Activated T-helper 1 cell treated with anti-CD3 and anti-CD28 coated beads, Interleukin-2, amount 50 U/mL, for 16 hours (primary cell): ENCODE measurements at regions not wholly inside any gene's neighbourhood (a gene's known extent, or its start where the extent isn't known, plus 50 kb on each side); places are given as distances from the start of the nearest gene placed in this dataset.
"Not testable (repeated sequence)": the region's sequence is repeated elsewhere in the genome, so short reads cannot be mapped to it uniquely, and the experiment has no call there.

ENCODE experiments used
- DNase-seq, 2 donors: peaks; one replicate each; pipeline ENCODE4 v3.0.0-alpha.2; 2020; ENCODE audit warnings: low read depth in 1 of 2, low spot score in 1 of 2

DNA sequence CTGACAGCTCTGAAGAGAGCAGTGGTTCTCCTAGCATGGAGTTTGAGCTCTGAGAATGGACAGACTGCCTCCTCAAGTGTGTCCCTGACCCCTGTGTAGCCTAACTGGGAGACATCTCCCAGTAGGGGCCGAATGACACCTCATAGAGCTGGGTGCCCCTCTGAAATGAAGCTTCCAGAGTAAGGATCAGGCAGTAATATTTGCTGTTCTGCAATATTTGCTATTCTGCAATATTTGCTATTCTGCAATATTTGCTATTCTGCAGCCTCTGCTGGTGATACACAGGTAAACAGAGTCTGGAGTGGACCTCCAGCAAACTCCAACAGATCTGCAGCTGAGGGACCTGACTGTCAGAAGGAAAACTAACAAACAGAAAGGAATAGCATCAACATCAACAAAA is 105.5 kb downstream of the BUD13 start:
- not testable (repeated sequence) for DNase-seq

DNA sequence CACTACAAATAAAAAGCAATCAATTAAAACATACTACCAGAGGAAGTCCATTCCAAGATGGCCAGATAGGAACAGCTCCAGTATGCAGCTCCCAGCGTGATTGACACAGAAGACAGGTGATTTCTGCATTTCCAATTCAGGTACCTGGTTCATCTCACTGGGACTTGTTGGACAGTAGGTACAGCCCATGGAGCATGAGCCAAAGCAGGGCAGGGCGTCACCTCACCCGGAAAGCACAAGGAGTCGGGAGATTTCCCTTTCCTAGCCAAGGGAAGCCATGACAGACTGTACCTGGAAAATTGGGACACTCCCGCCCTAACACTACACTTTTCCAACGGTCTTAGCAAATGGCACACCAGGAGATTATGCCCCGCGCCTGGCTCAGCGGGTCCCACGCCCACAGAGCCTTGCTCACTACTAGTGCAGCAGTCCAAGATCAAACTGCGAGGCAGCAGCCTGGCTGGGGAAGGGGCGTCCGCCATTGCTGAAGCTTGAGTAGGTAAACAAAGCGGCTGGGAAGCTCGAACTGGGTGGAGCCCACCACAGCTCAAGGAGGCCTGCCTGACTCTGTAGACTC is 106.0 kb downstream of the BUD13 start:
- DNase-seq = not testable (repeated sequence)

DNA sequence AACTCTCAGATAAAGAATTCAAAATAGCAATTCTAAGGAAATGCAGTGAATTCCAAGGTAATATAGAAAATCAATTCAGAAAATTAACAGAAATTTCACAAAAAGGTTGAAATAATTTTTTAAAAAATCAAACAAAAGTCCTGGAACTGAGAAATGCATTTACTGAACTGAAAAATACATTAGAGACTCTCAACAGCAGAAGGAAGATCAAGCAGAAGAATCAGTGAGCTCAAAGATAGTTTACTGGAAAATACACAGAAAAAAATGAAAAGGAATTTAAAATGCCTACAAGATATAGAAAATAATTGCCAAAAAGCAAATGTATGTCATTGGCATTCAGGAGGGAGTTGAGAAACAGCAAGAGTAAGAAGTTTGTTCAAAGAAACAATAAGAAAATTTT is 107.3 kb downstream of the BUD13 start:
- DNase-seq = no peak

GRCh38 chr11:116661056-116661455 is 111.7 kb downstream of the BUD13 start:
- DNase-seq = no peak

DNA sequence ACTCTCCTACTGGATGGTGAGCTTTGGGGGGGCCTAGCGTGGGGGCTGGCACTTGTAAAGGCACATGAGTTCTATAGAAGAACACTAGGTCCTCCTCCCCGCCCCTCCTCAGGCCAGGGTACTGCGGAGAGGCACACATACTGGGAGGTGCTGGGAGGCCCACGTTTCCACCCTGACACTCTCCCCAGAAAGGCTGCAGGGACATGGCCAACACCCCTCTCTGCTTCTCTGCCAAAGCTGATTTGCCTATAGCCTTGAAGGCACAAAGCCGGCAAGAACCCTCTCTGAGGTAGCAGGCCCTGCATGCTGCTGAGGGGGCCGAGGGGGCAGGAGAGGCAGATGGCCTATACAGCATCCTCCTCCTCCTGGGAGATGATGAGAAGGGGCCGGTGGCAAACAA is 112.8 kb downstream of the BUD13 start:
- no peak for DNase-seq

GRCh38 chr11:116658876-116659535 is 113.8 kb downstream of the BUD13 start:
- DNase-seq = no peak

GRCh38 chr11:116657842-116658825 is 114.7 kb downstream of the BUD13 start:
- DNase-seq = no peak

DNA sequence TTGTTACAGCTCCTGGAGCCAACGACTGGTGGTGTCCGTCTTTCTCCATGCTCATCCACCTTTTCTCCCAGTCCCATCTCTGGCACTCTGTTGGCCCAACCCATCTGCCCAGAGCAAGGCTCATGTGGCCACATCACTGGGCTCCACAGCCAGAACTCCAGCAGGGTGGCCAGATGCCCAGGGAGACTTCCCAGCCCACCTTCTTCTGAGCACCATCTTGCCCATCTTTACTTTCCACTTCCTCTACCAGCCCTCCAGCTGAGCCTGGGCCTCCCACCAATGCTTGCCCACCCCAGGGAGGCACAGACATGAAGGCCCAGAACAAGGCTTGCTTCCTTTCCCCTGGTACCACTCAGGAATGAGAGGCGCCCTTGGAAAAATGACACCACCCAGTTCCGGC is 116.8 kb downstream of the BUD13 start:
- no peak for DNase-seq

DNA sequence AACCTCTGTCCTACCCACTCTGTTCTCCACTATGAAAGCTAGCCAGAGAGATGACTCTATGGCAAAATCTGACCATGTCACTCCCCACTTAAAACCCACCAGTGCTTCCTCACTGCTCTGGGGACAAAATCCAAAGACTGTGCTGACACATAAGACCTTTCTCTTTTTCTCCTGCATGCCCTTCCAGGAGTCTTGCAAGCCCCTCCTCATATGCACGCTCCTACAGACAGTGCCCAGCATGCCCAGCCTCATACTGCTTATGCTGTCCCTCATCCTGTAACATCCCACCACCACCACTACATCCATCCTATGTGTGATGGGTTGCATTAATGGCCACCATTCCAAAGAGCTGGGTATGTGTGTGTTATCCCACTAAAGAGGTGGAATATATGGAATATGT is 118.3 kb downstream of the BUD13 start:
- DNase-seq = no peak

DNA sequence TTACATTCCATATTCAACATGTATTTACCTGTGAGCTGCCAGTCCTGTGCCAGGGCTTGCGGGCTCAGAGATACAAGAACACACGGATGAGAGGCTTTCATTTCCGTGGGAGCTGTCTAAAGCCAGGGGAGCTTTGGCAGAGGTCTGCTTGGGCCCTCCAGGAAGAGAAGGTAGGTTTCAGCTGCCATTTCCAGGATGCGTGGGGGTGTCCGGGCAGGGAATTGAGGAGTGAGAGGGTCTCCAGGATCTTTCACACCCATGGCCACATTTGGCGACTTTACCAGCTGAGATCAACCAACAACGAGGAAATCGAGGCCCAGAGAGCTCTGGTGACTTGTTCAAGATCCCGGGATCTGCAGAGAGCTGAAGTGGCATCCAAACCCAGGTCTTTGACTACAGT is 119.6 kb downstream of the BUD13 start:
- DNase-seq = no peak

GRCh38 chr11:116651737-116652237 is 121.0 kb downstream of the BUD13 start:
- no peak for DNase-seq

GRCh38 chr11:116651098-116651736 is 121.6 kb downstream of the BUD13 start:
- no peak for DNase-seq

GRCh38 chr11:116650052-116650451 is 122.7 kb downstream of the BUD13 start:
- DNase-seq = no peak

DNA sequence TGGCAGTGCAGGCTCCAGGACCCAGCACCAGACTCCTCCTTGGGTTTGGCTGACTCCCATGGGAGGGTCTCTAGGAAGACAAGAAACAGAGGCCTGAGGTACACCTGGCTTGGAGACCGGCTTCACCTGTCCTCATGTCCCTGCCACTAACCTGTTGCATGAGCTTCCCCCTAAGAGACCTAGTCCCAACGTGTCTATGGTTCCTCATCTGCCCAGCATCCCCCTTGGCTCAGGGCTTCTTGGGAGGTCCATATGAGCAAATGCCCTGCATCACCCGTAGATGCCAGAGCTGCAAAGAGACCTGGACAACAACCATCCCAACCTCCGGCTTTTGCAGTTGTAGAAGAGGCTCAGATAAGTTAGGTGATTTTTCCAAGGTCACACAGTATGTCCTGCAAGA is 123.5 kb downstream of the BUD13 start:
- DNase-seq = no peak

DNA sequence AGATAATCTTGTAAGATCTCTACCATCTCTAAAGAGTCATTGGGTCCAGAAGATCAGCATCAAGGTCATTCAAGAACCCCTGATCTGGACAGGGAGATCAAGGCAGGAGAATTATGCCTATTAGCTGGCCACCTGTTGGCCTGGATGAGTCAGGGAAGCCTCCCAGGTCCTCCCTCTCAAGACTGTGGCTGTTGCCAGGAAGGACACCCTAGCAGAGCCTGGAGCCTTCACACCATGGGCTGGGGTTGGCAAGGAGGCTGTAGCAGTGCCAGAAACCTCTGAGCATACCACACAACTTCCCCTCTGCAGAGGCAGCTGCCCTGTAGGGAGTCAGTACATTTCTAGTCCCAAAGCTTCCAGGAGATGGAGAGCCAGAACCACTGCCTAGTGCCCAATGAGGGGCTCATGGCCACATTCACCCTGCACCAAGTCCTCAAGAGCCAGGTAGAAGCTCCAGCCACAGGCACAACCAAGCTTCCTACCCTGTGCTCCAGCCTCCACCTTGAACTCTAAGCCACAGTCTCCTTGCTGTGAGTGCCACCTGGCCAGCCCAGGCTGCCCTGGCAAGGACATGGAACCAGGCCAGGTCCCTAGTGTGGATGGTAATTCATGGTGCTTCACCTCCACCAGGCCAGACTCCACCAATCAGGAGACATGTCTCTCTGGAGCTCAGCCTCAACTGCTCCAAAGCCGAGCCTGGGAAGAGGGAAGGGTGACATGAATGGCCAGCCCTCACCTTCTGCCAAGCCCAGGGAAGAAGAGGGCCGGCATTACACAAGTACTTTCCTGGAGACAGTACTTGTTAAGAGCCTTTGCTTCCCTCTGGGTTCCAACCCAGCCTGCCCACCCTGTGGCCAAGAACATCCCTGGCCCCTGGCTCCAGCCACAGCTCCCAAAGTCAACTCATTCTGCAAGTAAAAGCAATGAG is 124.3 kb downstream of the BUD13 start:
- DNase-seq = no peak

DNA sequence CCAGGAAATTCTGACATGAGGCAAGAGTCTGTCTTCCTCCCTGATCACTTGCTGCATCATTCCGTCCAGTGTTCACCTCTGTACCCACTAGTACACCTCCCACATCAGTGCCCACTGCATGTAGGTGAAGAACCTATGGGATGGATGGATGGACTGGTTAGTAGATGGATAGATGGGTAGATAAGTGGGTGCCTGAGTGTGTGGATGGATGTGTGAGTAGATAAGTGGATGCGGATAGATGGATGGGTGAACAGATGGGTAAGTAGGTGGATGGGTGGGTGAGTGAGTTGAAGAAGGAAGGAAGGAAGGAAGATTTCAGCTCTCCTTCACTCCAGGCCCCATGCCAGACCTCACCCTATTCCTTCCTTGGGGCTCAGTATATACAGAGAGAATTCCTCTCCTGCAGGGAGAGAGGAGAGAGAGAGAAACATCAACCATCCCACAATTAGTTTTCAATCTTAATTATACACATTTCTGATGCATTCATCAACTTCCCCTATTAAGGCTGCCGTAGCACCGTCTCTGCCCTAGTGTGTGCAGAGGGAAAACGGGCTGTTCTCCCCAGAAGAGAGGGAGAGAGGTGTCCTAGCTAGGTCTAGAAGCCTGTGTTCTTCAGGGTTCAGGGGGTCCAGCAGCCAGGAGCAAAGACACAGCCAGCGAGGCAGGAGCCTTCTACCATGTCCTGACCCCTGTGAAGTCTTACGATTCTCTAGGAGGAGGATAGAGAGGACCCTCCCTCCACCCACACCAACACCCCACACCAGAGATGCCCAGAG is 125.3 kb downstream of the BUD13 start:
- no peak for DNase-seq

GRCh38 chr11:116646191-116646590 is 126.6 kb downstream of the BUD13 start:
- DNase-seq = no peak

- no peak for DNase-seq
Observed at GRCh38 chr11:116644941-116645305, 127.9 kb downstream of the BUD13 start.

- no peak for DNase-seq
Observed at GRCh38 chr11:116644201-116644940, 128.4 kb downstream of the BUD13 start.
